GM21737 (cell line): ENCODE measurements at regions not wholly inside any gene's neighbourhood (a gene's known extent, or its start where the extent isn't known, plus 50 kb on each side); places are given as distances from the start of the nearest gene placed in this dataset.
"Not testable (repeated sequence)": the region's sequence is repeated elsewhere in the genome, so short reads cannot be mapped to it uniquely, and the experiment has no call there.

ENCODE experiments used
- ATAC-seq: cut with Tn5 transposase; IDR thresholded peaks from one replicate; pipeline ENCODE4 v1.9.1; 2021; ENCODE audit warnings: mild to moderate bottlenecking, moderate library complexity; ENCODE audit not compliant: unreplicated experiment

DNA sequence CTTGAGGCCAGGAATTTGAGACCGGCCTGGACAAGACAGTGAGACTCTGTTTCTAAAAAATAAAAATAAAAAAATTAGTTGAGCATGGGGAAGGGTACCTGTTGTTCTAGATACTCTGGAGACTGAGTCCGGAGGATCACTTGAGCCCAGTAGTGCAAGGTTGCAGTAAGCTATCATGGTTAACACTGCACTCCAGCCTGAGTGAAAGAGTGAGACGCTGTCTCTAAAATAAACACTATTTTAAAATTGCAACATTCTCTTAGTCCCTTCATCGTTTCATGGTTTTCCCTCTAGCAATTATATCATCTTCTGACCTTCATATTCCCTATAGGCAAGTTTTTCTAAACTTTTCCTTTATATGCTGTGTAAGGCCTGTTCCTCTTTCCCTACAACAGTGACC is 248.5 kb downstream of the VAPA start:
- ATAC-seq, result no peak

DNA sequence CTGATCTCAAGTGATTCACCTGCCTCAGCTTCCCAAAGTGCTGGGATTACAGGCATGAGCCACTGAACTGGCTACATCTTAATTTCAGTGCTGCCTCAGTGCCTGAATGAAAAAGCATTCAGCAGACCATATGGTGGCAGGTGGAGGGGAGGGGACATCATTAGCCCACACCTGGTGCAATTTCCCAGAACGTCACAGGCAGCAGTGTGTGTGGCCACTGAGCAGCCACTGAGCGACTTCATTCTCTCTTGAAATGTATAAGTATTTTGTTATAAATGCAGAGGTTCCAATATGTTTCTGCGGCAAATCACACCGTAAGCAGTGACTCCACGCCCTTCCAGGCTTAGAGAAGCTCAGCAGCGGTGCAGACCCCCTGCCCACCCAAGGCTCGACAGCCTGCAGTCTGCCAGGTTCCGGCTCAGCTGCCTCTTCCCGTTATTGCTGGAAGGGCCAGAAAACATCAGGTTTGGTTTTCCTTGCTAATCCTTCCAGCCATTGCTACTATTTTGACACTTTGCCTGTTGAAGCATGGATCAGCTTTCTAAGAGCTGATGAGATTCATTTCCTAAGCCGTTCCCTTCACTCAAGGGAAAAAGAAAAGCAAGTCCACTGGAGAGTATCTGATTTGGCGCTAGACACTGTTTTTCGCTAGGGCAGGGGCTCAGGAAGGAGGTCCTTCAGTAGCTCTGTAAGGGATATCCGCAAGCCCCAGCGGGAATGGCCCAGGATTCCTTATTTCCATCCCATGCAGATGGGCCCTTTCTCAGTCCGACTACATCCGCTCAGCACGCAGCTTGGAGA is 250.7 kb downstream of the VAPA start:
- ATAC-seq, result no peak

DNA sequence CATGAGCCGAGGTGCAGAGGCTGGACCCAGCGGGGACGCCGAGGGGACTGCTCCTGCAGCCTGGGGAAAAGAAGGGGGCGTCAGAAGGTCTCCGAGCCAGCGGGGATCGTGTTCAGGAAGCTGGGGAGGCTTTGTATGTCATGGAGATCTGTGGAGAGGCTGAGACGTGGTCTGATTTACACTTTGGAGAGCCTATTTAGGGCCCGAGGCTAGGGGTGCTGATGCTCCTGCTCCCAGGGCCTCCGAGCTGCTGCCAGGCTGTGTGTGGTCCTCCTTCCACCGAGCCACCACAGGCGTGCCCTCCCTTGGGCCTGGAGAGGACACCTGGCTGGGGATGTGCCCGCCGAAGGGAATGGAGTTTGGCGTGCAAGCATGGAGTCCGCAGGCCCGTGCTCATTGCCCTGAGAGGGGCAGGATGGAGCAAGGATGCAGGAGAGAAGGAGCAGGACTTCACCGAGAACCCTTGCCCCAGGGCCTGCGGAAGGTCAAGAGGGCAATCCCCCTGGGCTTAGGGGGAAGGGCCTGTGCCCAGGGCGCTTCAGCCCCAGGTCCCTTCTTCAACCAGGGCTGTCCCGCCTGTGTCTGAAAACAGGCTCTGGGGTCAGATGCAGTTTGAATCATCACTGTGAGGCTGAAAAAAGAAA is 252.5 kb downstream of the VAPA start:
- no peak for ATAC-seq

DNA sequence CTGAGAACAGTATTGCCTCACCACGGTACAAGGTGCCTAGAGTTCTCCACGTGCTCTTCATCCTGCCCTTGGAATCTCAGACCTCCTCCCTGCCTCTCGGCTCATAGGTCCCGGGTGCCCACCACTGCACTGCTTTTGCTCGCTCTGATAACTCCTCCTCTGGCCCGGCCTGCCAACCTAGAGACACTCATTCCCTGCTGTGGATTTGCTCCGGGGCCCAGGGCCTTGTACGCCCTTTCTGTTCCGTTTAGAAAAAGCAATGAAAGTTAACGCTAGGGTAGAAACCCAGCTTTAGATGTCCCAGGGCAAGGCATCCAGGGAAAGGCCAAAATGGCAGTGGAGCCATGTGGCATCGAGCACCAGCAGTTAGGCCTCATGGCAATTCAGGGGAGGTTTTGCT is 253.9 kb downstream of the VAPA start:
- no peak for ATAC-seq

DNA sequence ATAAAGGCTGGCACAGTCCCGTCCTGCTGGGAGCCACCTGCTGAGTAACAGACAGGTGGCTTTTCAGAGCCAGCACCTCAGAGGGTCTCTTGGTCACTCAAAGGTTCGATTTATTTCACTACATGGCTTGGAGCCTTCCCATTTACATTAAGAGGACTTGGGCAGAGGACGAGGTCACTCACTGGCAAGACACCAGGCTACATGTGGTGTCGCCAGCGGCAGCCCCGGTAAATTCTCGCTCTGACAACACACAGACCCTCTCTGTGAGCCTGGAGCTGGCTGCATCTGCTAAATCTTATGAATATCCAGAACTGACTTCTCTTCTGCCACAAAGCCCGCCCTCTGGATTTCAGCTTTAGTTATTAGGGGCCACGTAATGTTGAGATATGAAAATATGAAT is 254.7 kb downstream of the VAPA start:
- no peak for ATAC-seq

DNA sequence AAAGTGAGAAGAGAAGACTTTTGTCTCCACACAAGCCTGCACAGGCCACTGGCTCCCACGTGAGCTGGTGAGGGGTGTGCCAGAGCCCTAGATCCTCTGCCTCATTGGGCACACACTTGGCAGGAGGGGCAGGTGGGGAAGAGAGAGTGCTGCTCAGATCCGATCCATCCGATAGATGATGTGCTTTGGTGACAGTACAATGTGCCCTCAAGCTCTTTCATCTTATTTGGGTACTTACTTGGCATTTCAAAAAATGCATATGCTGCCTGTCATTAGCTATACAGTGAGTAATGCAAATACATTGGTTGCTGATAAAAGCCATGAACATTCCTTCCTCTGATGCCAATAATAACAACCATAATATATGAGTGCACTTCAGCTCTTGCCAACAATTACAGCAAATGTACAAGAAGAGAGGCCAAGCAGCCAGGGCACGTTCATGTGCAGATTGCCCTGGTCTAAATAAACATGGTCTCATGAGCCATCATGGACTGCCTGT is 255.3 kb downstream of the VAPA start:
- ATAC-seq, result no peak

DNA sequence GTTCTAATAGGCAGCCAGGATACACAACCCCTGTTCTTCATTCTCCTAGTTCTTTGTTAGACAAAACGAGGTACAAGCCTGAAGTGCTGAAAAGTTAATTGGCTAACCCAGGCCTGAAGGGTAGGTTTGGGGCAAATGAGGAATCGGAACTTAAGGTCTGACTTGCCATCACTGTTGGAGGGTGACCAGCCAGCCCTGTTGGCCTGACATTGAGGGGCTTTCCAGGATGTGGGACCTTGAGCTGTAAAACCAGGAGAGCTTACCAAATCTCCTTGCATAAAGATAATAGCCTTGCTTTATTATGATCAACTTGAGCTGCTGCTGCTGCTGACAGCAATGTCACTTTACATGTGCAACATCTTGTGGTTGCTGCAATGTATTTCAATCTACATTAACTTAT is 256.0 kb downstream of the VAPA start:
- no peak for ATAC-seq

DNA sequence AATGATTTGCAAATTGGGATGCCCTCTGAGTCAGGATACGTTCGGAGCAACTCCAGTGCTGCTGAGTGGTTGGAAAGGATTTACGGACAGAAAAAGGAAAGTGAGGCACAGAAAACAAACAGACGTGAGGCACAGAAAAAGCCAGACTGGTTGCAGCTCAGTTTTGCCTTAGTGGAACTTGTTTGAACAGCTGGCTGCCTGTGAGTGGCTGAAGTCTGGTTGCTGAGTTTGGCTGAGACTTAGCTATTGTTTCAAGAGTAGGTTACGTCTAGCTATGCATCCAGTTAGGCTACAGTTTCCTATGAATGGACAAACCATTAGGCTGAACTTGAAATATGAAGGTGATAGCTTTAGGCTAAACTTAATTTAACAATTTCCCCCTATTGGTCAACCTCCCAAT is 256.6 kb downstream of the VAPA start:
- no peak for ATAC-seq

DNA sequence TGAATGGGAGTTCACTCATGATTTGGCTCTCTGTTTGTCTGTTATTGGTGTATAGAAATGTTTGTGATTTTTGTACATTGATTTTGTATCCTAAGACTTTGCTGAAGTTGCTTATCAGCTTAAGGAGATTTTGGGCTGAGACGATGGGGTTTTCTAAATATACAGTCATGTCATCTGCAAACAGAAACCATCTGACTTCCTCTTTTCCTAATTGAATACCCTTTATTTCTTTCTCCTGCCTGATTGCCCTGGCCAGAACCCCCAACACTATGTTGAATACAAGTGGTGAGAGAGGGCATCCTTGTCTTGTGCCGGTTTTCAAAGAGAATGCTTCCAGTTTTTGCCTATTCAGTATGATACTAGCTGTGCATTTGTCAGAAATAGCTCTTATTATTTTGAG is 261.5 kb downstream of the VAPA start:
- ATAC-seq, result not testable (repeated sequence)

DNA sequence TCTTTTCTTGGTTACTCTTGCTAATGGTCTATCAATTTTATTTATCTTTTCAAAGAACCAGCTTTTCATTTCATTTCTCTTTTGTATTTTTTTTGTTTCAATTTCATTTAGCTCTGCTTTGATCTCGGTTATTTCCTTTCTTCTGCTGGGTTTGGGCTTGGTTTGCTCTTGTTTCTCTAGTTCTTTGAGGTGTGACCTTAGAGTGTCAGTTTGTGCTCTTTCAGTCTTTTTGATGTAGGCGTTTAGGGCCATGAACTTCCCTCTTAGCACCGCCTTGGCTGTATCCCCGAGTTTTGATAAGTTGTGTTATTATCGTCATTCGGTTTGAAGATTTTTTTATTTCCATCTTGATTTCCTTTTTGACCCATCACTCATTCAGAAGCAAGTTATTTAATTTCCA is 265.5 kb downstream of the VAPA start:
- ATAC-seq, result not testable (repeated sequence)

DNA sequence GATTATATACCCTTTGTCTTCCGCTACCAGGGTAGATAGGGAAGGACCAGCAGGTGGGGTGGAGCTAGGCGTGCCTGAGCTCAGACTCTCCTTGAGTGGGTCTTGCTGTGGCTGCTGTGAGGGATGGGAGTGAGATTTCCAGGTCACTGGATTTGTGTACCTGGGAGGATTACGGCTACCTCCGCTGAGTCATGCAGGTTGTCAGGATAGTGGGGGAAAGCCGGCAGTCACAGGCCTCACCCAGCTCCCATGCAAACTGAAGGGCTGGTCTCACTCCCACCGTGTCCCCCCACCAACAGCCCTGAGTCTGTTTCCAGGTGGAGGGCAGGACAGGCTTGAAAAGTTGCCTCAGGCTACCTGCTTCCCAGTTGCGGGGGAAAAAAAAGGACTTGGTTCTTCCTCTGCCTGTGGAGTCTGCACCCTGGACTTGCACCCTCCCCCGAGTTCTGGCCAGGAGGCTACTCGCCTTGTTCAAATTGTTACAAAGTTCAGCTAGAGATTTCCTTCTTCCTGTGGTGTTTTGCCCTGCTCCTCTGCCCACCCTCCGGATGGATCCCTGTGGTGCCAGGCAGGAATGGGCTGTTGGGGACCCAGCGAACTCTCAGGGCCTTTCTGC is 268.3 kb downstream of the VAPA start:
- ATAC-seq, result no peak

DNA sequence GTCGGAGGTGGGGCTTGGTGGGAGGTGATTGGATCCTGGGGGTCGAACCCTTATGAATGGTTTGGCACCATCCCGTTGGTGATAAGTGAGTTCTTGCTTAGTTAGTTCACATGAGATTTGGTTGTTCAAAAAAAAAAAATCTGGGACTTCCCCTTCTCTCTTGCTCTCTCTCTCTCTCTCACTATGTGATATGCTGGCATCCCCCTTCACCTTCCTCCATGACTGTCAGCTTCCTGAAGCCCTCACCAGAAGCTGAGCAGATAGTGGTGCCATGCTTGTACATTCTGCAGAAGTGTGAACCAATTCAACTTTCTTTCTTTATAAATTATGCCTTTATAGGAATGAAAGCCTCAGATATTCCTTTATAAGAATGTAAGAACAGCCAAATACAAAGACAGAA is 269.7 kb upstream of the APCDD1 start:
- ATAC-seq, result no peak

DNA sequence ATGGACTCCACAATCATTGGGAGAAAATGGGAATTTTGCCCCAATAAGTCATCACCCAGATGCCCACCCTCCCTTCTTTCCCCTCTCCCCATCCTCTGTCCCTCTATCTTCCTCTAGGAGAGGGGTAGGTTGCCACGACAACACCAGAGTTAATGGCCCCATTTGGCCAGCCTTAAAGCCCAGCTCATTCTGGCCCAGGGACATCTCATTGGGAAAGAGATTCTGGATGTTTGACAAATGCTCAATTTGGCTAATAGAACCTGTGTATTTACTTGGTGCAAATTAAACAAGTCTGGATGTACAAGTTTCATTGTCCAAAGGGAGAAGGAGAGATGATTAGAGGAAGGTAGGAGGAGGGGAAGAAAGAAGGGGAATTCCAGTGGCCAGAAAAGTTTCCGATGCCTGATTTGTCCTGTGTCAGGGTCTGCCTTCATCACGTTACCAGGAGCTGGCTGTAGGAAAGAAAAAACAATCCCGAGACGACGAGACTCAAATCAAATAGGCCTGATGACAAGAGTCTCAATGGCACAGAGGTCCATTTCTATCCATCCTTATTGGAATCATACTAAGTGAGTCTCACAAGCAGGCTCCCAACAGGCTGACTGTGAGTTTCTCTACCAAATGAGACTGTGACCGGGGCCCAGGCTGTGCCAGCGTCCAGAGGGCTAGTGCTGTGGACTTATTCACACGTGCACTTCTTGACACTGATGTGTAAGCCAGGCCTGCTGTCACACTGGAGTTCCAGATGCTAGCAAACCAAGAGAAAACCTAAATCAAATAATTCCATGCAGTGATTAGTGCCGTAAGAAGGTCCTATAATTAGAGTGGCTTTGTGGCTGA is 265.2 kb upstream of the APCDD1 start:
- ATAC-seq, result no peak

DNA sequence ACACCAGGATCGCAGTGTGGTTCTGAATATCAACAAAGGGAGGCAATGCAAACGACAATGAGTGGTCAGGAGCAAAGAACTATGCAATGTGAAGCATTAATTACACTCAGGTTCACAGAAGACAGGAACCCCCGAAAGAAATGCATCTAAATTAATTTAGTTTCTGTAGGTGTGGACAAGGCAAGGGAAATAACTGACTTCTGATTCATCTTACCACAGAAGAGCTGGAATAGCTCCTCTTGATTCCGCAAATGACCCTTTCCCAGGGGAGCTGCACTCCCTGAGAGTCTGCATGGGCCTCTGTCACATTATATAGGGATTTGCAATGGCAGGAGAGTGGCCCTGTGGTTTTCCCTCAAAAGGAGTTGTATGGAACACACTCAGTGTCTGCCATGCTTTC is 263.9 kb upstream of the APCDD1 start:
- no peak for ATAC-seq

DNA sequence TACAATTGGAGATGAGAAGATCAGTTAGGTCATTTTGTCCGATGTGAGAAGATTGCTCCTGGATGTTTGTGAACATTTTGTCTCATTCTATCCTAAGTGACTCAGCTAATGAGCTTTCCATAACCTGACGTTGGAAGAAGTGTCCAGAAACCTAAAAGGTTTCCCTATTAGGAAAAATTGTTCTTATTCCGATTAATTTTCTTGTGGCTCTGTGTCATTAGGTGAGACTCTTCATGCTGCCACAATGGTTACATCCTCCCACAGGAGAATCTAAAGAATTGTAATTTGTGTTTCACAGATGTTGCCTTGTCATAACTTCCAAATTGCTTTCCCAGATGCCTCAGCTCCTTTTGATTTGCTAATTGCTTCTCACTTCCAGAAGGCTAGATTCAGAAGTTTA is 261.0 kb upstream of the APCDD1 start:
- no peak for ATAC-seq

DNA sequence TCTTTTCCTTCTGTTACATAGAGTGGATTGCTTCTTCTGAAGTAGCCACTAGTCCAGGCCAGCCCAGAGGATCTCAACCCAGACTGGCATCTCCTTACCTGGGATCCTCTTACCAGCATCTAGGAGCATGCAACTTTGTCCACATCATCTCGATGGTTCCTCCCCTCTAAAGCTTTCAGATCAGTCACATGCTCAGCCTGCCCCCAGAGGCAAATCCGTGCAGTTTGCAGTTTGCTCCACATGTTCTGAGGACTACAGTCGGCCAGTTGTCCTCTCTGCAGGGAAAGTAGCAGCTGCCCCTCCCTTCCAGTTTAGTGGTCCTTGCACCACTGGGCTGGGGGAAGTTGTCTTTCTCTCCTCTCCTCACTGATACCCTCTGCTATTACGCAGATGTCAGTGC is 259.8 kb upstream of the APCDD1 start:
- no peak for ATAC-seq

DNA sequence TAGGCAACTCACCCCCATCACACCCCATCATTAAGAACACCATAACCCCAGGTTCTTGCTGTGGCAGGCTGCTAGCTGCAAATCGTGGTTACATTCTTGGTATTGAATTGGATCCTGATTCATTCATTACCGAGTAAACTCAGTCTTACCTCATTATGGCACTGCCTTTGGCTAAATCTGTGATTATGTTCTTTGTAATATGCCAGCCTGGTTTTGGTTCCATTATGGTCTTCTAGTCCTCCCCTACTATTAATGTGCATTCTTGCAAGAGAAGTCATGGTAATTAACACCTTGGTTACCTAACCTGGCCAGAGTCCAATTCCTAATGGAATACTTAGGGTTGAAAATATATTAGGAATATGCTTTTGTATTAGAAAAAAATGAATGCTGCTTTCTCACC is 258.9 kb upstream of the APCDD1 start:
- ATAC-seq, result no peak

DNA sequence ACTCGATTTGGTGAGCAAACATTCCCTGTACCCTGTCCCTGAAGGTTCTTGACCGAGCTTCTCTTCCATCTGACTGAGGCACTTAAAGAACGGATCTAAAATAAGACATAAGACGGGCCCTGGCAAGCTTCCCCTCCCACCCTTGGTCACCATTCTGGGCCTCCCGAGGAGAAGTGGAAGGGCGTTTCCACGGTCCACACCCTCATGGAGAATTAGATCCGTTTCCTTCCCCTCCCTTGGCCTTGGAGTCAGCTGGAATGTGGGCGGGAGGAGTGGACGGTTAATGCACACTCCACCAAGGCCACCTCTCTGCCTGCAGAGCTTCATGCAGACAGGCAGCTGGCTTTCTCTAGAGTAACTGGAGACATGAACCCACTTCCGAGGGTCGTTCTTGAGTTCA is 257.3 kb upstream of the APCDD1 start:
- ATAC-seq, result no peak

DNA sequence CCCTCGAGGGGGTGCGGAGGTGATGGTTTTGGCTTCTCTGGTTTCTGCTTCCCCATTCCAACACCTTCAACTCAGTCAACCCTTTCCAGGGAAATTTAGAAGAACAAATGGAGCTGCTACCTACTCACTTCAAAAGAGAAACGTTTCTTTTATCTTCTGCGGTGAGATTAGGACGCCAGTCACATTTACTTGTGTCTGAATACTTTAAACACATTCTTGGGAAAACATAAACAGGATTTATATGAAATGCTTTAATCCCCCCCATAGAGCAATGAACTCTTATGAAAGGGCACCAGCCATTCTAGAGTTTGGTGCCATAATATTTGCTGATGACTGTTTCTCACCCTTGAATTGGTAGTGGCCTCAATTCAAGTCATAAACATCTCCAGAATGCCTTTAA is 253.2 kb upstream of the APCDD1 start:
- no peak for ATAC-seq

DNA sequence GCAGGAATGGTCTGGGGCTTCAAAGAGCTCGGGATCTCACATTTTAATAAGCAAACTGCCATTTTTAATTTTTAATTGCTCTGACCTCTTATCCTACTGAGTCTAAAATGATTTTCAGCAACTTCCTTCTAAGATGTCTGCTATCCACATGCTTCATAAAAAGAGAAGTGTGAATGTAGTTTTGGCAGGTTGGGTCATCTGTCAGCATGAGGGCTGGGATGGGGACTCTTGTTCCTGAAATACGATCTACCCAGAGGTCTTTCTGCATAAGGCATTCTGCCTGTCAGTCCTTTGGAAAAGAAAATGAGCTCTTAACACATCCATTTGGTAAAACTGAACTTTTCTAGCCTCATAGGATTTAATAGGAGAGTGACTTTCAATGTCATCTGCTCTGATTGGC is 252.8 kb upstream of the APCDD1 start:
- ATAC-seq, result no peak

DNA sequence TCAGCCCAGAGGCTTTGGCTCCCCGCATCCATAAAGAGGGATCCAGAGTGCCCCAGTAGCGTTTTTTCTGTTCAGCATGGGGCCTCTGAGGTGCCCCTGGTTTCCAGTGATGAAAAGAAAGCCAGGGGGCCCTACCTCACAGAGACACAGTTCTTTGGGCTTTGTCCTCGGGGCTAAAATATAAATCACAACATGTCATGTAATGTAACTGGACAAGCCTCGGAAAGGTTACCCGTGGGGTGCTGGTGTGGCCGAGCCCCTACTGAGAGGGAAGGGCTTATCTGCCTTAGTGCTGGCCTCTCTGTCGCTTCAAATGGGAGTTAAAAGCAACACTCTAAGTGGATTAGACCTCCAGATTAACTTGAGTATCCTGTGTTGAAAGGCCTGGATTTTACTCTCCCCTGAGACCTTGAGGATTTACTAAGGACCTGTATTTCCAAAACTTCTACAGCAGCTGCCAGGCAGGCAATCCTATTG is 251.6 kb upstream of the APCDD1 start:
- ATAC-seq, result no peak
